Skeletal muscle tissue (tissue), 3 donors: ENCODE measurements at regions not wholly inside any gene's neighbourhood (a gene's known extent, or its start where the extent isn't known, plus 50 kb on each side); places are given as distances from the start of the nearest gene placed in this dataset.

Experiments
- H3K27ac ChIP-seq: one replicate; pipeline ENCODE4 v1.7.0; 2013; ENCODE audit warnings: mild to moderate bottlenecking, low read depth, low read length, inconsistent platforms
- H3K27me3 ChIP-seq, 3 donors: one replicate each; pipeline ENCODE4 v1.7.0; 2013; ENCODE audit warnings: low read length in 3 of 3; ENCODE audit not compliant: control insufficient read depth in 3 of 3, insufficient read depth in 3 of 3
- H3K36me3 ChIP-seq, 3 donors: one replicate each; pipeline ENCODE4 v1.7.0; 2013; ENCODE audit warnings: low read length in 3 of 3; ENCODE audit not compliant: control insufficient read depth in 3 of 3, insufficient read depth in 3 of 3
- H3K4me1 ChIP-seq, 3 donors: one replicate each; pipeline ENCODE4 v1.7.0; 2013; ENCODE audit warnings: low read length in 3 of 3, mild to moderate bottlenecking in 3 of 3; ENCODE audit not compliant: control insufficient read depth in 3 of 3, insufficient read depth in 3 of 3
- H3K4me3 ChIP-seq, 3 donors: one replicate each; pipeline ENCODE4 v1.7.0; 2013; ENCODE audit warnings: low read length in 3 of 3
- H3K9ac ChIP-seq, 3 donors: one replicate each; pipeline ENCODE4 v1.7.0; 2013; ENCODE audit warnings: low read length in 3 of 3, mild to moderate bottlenecking in 3 of 3, moderate library complexity in 2 of 3, low read depth in 1 of 3
- H3K9me3 ChIP-seq, 3 donors: one replicate each; pipeline ENCODE4 v1.7.0; 2013; ENCODE audit warnings: low read length in 3 of 3; ENCODE audit not compliant: control insufficient read depth in 3 of 3
- donor health status: Osteomylitis.

DNA sequence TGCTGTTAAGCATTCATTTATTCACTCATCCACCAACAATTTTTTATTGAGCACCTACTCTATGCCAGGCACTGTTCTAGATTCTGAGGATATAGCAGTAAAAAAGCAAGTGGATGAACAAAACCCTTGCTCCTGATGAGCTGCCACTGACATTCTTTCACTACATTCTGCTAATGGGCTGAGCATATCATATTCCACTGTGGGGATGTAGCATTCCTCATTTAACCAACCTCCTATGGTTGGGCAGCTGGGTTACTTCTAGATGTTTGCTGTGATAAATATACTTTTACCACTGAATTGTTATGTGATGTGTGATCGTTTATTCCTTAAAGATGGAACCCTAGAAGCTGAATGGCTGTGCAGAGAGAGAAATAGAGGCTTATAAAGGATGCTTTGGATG is 176.9 kb downstream of the MN1 start:
- Histone ChIP-seq H3K4me3 (no peak overlapping the region), H3K4me1 (no peaks in the 10 kb centered on the region), H3K27me3 (no peaks in the 10 kb centered on the region), H3K36me3 (no peaks in the 10 kb centered on the region), H3K9me3 (peaks cover 0 to 2% (median 0%) of the 10 kb centered on the region in 3 donors), H3K9ac (no peak overlapping the region), H3K27ac (no peak overlapping the region)

DNA sequence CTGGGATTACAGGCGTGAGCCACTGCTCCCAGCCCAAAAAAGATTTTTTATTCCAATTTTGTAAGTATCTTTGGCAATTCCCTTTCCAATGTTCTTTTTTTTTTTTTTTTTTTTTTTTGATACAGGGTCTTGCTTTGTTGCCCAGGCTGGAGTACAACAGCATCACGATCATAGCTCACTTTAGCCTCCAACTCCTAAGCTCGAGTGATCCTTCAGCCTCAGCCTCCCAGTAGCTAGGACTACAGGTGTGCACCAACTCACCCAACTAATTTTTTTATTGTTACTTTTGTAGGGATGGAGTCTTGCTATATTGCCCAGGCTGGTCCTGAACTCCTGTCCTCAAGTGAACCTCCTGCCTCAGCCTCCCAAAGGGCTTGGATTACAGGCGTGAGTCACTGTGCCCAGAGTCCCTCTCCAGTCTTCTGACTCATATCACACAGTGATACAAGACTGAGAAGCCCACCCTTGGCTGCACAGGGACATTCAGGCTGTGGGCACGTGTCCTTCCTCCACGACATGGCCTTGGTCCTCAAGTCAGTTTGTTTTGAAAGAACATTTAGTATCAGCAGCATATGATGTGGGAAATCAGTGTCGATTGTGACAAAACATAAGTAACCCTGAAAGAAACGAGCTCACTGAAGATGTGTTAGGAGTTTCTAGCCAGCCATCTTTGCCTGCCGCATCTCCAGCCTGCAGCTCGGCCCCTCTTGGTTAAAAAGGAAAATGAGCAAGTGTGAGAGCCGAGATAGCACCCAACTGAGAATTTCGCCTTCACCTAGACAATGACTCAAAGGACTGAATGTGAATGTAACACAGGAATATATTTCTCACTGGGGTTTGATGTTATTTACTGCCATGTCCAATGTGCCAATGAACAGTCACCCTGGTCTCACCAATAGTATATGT is 175.5 kb downstream of the MN1 start:
- H3K4me3 ChIP-seq: no peak overlapping the region
- H3K36me3 ChIP-seq: no peaks in the 10 kb centered on the region
- no peaks in the 10 kb centered on the region for H3K9me3 ChIP-seq
- H3K9ac ChIP-seq: no peak overlapping the region
- H3K27me3 ChIP-seq: no peaks in the 10 kb centered on the region
- H3K4me1 ChIP-seq: no peaks in the 10 kb centered on the region
- no peak overlapping the region for H3K27ac ChIP-seq

DNA sequence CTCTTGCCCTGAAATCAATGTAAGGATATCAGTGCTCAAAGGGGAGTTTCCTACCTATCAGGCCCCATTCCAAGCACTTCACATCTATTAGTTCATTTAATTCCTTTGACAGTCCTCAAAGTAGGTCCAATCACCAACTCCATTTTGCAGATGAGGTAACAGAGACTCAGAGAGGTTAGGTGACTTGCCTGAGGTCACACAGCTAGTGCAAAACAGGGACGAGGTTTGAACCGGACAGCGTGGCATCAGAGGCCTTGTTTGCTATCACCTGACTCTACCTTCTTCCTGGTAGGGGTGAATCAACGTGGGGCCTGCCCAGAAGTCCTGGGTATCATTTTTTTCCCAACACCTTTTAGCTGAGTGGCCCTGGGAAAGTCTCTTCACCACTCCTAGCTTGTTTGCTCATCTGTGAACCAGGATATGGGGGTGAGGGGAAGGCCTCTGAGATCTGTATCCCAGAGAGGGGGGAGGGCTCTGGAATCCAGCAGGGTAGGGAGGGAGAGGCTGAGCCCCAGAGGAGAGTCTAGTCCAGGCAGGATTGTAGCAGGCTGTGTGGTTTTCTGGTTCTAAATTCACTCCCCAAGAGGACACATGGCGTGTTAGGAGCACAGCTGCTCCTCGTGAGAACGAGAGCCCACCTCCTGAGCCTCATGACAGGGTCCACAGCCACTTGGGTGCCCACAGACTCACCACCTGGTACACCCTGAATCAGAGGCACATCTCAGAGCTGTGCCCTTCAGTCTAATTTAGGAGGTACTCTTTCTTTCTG is 174.7 kb downstream of the MN1 start:
- Histone ChIP-seq H3K4me1 (no peaks in the 10 kb centered on the region), H3K27me3 (no peaks in the 10 kb centered on the region), H3K9me3 (no peaks in the 10 kb centered on the region), H3K27ac (no peak overlapping the region), H3K36me3 (no peaks in the 10 kb centered on the region), H3K9ac (no peak overlapping the region), H3K4me3 (no peak overlapping the region)

- H3K9ac ChIP-seq: no peak overlapping the region
- no peaks in the 10 kb centered on the region for H3K27me3 ChIP-seq
- H3K36me3 ChIP-seq: no peaks in the 10 kb centered on the region
- H3K27ac ChIP-seq: no peak overlapping the region
- no peaks in the 10 kb centered on the region for H3K9me3 ChIP-seq
- H3K4me1 ChIP-seq: no peaks in the 10 kb centered on the region
- H3K4me3 ChIP-seq: no peak overlapping the region
Observed at GRCh38 chr22:27627444-27627833, 174.1 kb downstream of the MN1 start.

GRCh38 chr22:27627901-27628300 is 173.7 kb downstream of the MN1 start:
- Histone ChIP-seq H3K27ac (no peak overlapping the region), H3K9me3 (no peaks in the 10 kb centered on the region), H3K36me3 (no peaks in the 10 kb centered on the region), H3K27me3 (no peaks in the 10 kb centered on the region), H3K4me1 (peaks cover 0 to under 1% (median 0%) of the 10 kb centered on the region in 3 donors), H3K4me3 (no peak overlapping the region), H3K9ac (no peak overlapping the region)

DNA sequence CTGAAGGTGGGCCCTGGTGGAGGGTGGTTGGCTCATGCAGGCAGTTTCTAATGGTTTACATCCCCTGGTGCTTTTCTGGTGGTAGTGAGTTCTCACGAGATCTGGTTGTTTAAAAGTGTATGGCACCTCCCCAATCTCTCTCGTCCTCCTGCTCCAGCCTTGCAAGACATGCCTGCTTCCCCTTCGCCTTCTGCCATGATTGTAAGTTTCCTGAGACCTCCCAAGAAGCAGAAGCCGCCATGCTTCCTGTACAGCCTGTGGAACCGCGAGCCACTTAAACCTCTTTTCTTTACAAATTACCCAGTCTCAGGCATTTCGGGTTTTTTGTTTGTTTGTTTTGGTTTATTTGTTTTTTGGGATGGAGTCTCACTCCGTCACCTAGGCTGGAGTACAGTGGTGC is 173.2 kb downstream of the MN1 start:
- peaks cover 3 to 4% (median 3%) of the 10 kb centered on the region in 3 donors for H3K4me1 ChIP-seq
- H3K27ac ChIP-seq: no peak overlapping the region
- no peaks in the 10 kb centered on the region for H3K36me3 ChIP-seq
- H3K27me3 ChIP-seq: no peaks in the 10 kb centered on the region
- H3K4me3 ChIP-seq: no peak overlapping the region
- no peaks in the 10 kb centered on the region for H3K9me3 ChIP-seq
- no peak overlapping the region for H3K9ac ChIP-seq

DNA sequence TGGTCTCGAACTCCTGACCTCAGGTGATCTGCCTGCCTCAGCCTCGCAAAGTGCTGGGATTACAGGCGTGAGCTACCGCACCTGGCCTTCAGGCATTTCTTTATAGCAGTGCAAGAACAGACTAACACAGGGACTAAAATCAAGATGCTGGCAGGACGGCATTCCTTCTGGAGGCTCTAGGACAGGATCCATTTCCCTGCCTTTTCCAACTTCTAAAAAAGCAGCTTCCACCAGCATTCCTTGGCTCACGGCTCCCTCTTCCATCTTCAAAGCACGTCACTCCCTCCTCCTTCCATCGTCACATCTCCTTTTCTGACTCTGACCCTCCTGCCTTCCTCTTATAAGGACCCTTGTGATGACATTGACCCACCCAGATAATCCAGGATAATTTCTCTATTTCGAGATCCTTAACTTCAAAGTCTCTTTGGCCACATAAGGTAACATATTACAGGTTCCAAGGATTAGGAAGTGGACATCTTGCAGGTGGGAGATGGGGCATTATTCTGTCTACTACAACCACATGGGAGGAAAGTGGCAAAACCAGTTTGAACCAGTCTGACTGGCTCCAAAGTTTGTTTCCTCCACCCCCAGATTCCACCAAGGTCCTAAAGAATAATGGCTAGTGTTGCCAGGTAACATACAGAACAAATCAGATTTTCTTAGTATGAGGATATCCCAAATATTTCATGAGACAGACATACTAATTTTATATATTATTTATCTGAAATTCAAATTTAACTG is 172.5 kb downstream of the MN1 start:
- H3K27ac ChIP-seq: no peak overlapping the region
- H3K9ac ChIP-seq: no peak overlapping the region
- no peak overlapping the region for H3K4me3 ChIP-seq
- H3K9me3 ChIP-seq: no peaks in the 10 kb centered on the region
- peaks cover 4 to 6% (median 5%) of the 10 kb centered on the region in 3 donors for H3K4me1 ChIP-seq
- H3K36me3 ChIP-seq: no peaks in the 10 kb centered on the region
- no peaks in the 10 kb centered on the region for H3K27me3 ChIP-seq

GRCh38 chr22:27629908-27630673 is 171.5 kb downstream of the MN1 start:
- H3K36me3 ChIP-seq: no peaks in the 10 kb centered on the region
- H3K9ac ChIP-seq: no peak overlapping the region
- H3K9me3 ChIP-seq: no peaks in the 10 kb centered on the region
- no peak overlapping the region for H3K27ac ChIP-seq
- H3K4me1 ChIP-seq: peaks cover 4 to 17% (median 5%) of the 10 kb centered on the region in 3 donors
- H3K27me3 ChIP-seq: no peaks in the 10 kb centered on the region
- H3K4me3 ChIP-seq: no peak overlapping the region

DNA sequence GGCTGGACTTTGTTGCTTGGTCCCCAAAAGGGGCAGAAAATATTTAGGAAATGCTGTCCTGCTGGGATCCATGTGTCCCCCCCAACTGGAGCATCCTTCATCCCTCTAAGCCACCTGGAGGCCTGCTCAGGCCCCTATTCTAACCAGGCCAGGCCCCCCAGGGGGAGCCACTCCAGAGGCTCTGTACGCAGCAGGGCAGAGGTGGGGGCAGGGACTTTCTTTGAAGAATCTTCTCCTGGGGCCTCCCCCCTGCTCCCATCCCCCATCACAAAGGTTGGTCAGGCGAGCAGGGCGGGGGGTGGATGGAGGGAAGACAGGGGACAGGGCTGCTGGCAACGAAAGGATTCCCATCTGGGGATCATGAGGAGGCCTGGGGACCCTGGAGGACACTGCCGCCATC is 170.8 kb downstream of the MN1 start:
- no peaks in the 10 kb centered on the region for H3K36me3 ChIP-seq
- no peak overlapping the region for H3K9ac ChIP-seq
- peaks cover 5 to 23% (median 6%) of the 10 kb centered on the region in 3 donors for H3K4me1 ChIP-seq
- no peak overlapping the region for H3K4me3 ChIP-seq
- H3K27me3 ChIP-seq: no peaks in the 10 kb centered on the region
- no peak overlapping the region for H3K27ac ChIP-seq
- H3K9me3 ChIP-seq: no peaks in the 10 kb centered on the region
